Esophagus muscularis mucosa (tissue), 4 donors: ENCODE measurements at regions not wholly inside any gene's neighbourhood (a gene's known extent, or its start where the extent isn't known, plus 50 kb on each side); places are given as distances from the start of the nearest gene placed in this dataset.

ENCODE experiments used
- DNase-seq: peaks from one replicate; pipeline ENCODE4 v3.0.0-alpha.2; 2017; ENCODE audit errors: extremely low spot score
- H3K27ac ChIP-seq, 4 donors: fragments of 200-600 bp; sonication (generic); replicated peaks in 1 of 4; 1 replicate in 3 of 4; 2 replicates in 1 of 4; pipeline ENCODE4 v1.5.1; 2016 to 2019; ENCODE audit warnings: mild to moderate bottlenecking in 1 of 4
- H3K27me3 ChIP-seq, 4 donors: fragments of 200-600 bp; sonication (generic); one replicate each; pipeline versions ENCODE4 v1.5.1 to v1.6.0; 2016 to 2019
- H3K36me3 ChIP-seq, 4 donors: fragments of 200-600 bp; sonication (generic); one replicate each; pipeline ENCODE4 v1.5.1; 2016 to 2019
- H3K4me1 ChIP-seq, 4 donors: fragments of 200-600 bp; sonication (generic); one replicate each; pipeline ENCODE4 v1.5.1; 2016 to 2019
- H3K4me3 ChIP-seq, 4 donors: fragments of 200-600 bp; sonication (generic); 1 replicate in 2 of 4; 2 replicates in 2 of 4; pipeline ENCODE4 v1.5.1; 2016 to 2019; ENCODE audit warnings: mild to moderate bottlenecking in 4 of 4, moderate library complexity in 1 of 4
- H3K9me3 ChIP-seq, 4 donors: fragments of 200-600 bp; sonication (generic); 1 replicate in 3 of 4; 2 replicates in 1 of 4; pipeline ENCODE4 v1.5.1; 2016 to 2019
- CTCF ChIP-seq, 3 experiments: fragments of 200-600 bp in 2 of 3; fragments of 450-650 bp in 1 of 3; sonication (generic) in 2 of 3; IDR thresholded peaks; one replicate each; pipeline ENCODE4 v1.5.1; 2017 to 2019; ENCODE audit warnings: antibody characterized with exemption in 3 of 3, mild to moderate bottlenecking in 2 of 3, moderate library complexity in 1 of 3
- EP300 ChIP-seq: sonication (generic); formaldehyde crosslinking; IDR thresholded peaks from one replicate; pipeline ENCODE4 v1.6.1; 2017; ENCODE audit warnings: antibody characterized with exemption
- POLR2A ChIP-seq: fragments of 450-650 bp; IDR thresholded peaks from one replicate; pipeline ENCODE4 v1.6.1; 2017; ENCODE audit warnings: antibody characterized with exemption, moderate library complexity, mild to moderate bottlenecking, low read depth
- POLR2AphosphoS5 ChIP-seq, 2 donors: sonication (generic); formaldehyde crosslinking; IDR thresholded peaks; one replicate each; pipeline ENCODE4 v1.6.1; 2017; ENCODE audit warnings: antibody characterized with exemption in 2 of 2
- WGBS: methylation state at CpG from one replicate; pipeline ENCODE4 v1.1.5; 2018; 5-methylcytosine and 5-hydroxymethylcytosine counted together
- intact Hi-C: fragments of 100-400 bp; cut with DNase I; formaldehyde crosslinking; loops from one replicate; pipeline ENCODE4 v1.15.1; 2023

- DNase-seq: peak; percentile 39
- H3K4me3 ChIP-seq: no peak overlapping the region
- H3K27me3 ChIP-seq: peaks cover 0 to 20% (median 0%) of the 10 kb centered on the region in 4 donors
- 52% methylated on average over 3 of the region's 3 CpGs for WGBS
- no peak overlapping the region for H3K27ac ChIP-seq
- TF ChIP-seq CTCF (IDR thresholded peaks at IDR 0.05): no peak
- TF ChIP-seq EP300: no peak
- no peak for TF ChIP-seq POLR2AphosphoS5 (IDR thresholded peaks at IDR 0.05)
- no peak for TF ChIP-seq POLR2A
- H3K36me3 ChIP-seq: no peaks in the 10 kb centered on the region
- intact Hi-C loops: no loop called here
- H3K4me1 ChIP-seq: peaks cover 0 to 19% (median 0%) of the 10 kb centered on the region in 4 donors
- no peaks in the 10 kb centered on the region for H3K9me3 ChIP-seq
These were observed 206.2 kb upstream of the COPS8 start for GRCh38 chr2:236879416-236879963.

DNA sequence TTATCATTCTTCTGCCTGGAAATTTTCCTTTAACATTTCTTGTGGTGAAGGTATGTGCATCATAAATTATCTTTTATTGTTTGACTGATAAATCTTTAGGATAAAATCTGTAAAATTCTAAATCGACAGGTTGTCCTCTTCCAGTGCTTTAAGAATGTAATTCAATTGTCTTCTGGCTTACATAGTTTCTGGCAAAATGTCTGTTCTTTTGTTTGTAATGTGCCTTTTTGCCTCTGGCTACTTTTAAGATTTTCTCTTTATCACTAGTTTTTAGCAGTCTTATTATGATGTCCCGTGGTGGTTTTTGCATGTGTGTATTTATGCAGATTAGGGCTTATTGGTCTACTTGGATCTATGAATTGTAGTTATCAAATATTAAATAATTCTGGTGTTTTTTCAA, 203.6 kb upstream of the COPS8 start:
- Histone ChIP-seq H3K27me3 (no peaks in the 10 kb centered on the region), H3K27ac (no peak overlapping the region), H3K9me3 (no peaks in the 10 kb centered on the region), H3K4me3 (no peak overlapping the region), H3K4me1 (peaks cover 0 to 9% (median 0%) of the 10 kb centered on the region in 4 donors), H3K36me3 (no peaks in the 10 kb centered on the region)
- intact Hi-C loops: no loop called here
- TF ChIP-seq CTCF (IDR thresholded peaks at IDR 0.05) (no peak), POLR2A (no peak), EP300 (no peak), POLR2AphosphoS5 (IDR thresholded peaks at IDR 0.05) (no peak)
- 88% methylated on average over 2 of the region's 2 CpGs for WGBS
- no peak for DNase-seq

DNA sequence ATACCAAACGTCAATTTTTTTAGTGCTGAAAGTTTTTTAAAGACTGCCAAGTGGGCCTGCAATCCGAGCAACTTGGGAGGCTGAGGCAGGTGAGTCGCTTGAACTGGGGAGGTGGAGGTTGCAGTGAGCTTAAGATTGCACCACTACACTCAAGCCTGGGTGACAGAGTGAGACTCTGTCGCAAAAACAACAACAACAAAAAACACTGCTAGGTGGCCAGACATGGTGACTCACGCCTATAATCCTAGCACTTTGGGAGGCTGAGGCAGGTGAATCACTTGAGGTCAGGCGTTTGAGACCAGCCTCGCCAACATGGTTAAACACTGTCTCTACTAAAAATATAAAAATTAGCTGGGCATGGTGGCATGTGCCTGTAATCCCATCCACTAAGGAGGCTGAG, 202.8 kb upstream of the COPS8 start:
- H3K4me1 ChIP-seq: peaks cover 5 to 16% (median 6%) of the 10 kb centered on the region in 4 donors
- H3K4me3 ChIP-seq: no peak overlapping the region
- TF ChIP-seq CTCF (IDR thresholded peaks at IDR 0.05): no peak
- intact Hi-C loops: no loop called here
- WGBS: 88% methylated on average over 7 of the region's 7 CpGs
- no peak overlapping the region for H3K27ac ChIP-seq
- no peak for DNase-seq
- H3K36me3 ChIP-seq: no peaks in the 10 kb centered on the region
- H3K9me3 ChIP-seq: no peaks in the 10 kb centered on the region
- no peaks in the 10 kb centered on the region for H3K27me3 ChIP-seq

- H3K9me3 ChIP-seq: no peaks in the 10 kb centered on the region
- no peaks in the 10 kb centered on the region for H3K27me3 ChIP-seq
- H3K4me3 ChIP-seq: no peak overlapping the region
- DNase-seq: no peak
- no peaks in the 10 kb centered on the region for H3K36me3 ChIP-seq
- TF ChIP-seq POLR2A (no peak), CTCF (IDR thresholded peaks at IDR 0.05) (no peak)
- WGBS: 83% methylated on average over 1 of the region's 1 CpG
- intact Hi-C loops: no loop called here
- no peak overlapping the region for H3K27ac ChIP-seq
- H3K4me1 ChIP-seq: peaks cover 12 to 25% (median 13%) of the 10 kb centered on the region in 4 donors
These were observed 201.9 kb upstream of the COPS8 start for GRCh38 chr2:236883819-236884218.

DNA sequence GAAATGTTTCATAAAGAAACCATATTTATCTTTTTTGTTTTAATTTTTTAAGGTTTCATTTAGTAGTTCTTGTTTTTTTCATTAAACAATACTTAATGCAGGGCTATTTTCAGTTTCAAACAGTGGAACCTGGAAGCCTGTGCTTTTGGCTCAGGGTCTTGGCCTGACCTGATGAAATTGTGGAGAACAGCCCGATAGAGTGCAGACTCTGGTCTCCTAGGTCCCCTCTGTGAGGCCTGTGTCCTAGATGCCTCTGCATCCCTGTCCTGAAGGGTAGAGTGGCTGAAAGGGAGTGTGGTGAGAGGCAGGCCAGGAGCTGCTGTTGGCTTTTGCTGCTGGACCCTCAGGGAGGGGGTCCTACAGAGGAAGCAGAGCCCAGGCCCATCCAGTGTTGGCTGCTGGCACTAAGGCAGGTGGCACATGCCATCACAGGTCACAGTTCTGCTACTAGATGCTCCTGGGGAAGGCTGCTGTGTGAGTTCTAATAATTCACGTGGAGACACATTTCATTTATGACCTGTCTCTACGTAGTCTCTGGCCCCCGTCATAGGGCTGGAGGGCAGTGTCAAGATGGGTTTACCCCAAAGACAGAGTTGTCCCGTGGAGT, 201.0 kb upstream of the COPS8 start:
- intact Hi-C loops: no loop called here
- no peaks in the 10 kb centered on the region for H3K9me3 ChIP-seq
- H3K36me3 ChIP-seq: no peaks in the 10 kb centered on the region
- no peaks in the 10 kb centered on the region for H3K27me3 ChIP-seq
- H3K4me1 ChIP-seq: peaks cover 12 to 26% (median 13%) of the 10 kb centered on the region in 4 donors
- H3K4me3 ChIP-seq: no peak overlapping the region
- peak; percentile 79 for DNase-seq
- WGBS: 71% methylated on average over 5 of the region's 5 CpGs
- H3K27ac ChIP-seq: no peak overlapping the region
- TF ChIP-seq POLR2AphosphoS5 (IDR thresholded peaks at IDR 0.05) (no peak), CTCF (IDR thresholded peaks at IDR 0.05) (no peak), EP300 (no peak), POLR2A (no peak)
